Neural progenitor cell (in vitro differentiated cells): ENCODE measurements at regions not wholly inside any gene's neighbourhood (a gene's known extent, or its start where the extent isn't known, plus 50 kb on each side); places are given as distances from the start of the nearest gene placed in this dataset.

Source experiments
- EZH2 ChIP-seq: fragments of 200-600 bp; sonication (generic); IDR thresholded peaks from 2 replicates; pipeline ENCODE4 v1.6.1; 2017; ENCODE audit warnings: antibody characterized with exemption, mild to moderate bottlenecking, moderate library complexity
- TF ChIP-seq, protein P1 (sequence below): fragments of 200-600 bp; sonication (generic); IDR thresholded peaks from 2 replicates; pipeline ENCODE4 v1.5.1; 2017; ENCODE audit warnings: antibody characterized with exemption, mild to moderate bottlenecking

DNA sequence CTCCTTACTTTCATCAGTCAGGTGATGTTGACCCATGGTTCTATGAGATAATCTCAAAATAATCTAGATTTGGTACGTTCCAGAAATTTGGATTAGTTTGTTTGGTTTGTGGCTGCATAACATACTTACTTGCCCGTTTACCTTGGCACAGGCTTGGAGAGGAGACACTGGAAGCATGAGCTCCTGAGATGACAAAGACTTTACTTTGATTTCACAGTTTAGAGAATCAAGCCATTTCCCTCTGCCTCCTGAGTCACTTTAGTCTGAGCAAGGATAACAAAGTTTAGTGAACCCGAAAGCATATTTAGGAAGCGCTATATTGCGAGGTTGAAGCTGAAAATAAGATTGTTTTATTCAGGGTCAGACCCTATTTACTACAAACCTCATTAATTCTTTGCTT, 643.4 kb downstream of the QKI start:
- TF ChIP-seq, protein P1, sequence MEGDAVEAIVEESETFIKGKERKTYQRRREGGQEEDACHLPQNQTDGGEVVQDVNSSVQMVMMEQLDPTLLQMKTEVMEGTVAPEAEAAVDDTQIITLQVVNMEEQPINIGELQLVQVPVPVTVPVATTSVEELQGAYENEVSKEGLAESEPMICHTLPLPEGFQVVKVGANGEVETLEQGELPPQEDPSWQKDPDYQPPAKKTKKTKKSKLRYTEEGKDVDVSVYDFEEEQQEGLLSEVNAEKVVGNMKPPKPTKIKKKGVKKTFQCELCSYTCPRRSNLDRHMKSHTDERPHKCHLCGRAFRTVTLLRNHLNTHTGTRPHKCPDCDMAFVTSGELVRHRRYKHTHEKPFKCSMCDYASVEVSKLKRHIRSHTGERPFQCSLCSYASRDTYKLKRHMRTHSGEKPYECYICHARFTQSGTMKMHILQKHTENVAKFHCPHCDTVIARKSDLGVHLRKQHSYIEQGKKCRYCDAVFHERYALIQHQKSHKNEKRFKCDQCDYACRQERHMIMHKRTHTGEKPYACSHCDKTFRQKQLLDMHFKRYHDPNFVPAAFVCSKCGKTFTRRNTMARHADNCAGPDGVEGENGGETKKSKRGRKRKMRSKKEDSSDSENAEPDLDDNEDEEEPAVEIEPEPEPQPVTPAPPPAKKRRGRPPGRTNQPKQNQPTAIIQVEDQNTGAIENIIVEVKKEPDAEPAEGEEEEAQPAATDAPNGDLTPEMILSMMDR, result no peak
- no peak for TF ChIP-seq EZH2
